H54 (cell line): ENCODE measurements at regions not wholly inside any gene's neighbourhood (a gene's known extent, or its start where the extent isn't known, plus 50 kb on each side); places are given as distances from the start of the nearest gene placed in this dataset.

Source experiments
- DNase-seq: peaks from one replicate; pipeline ENCODE4 v3.0.0; 2011; ENCODE audit warnings: low spot score, mixed read lengths; ENCODE audit not compliant: insufficient read length
- FAIRE-seq: peaks from 3 replicates; lab custom pipeline; 2011; peaks lifted over from hg19 to GRCh38; lab: Jason Lieb, UNC
- POLR2A ChIP-seq: IDR thresholded peaks from 2 replicates; pipeline ENCODE4 v1.6.1; 2011; ENCODE audit warnings: low read depth, mild to moderate bottlenecking, low read length

DNA sequence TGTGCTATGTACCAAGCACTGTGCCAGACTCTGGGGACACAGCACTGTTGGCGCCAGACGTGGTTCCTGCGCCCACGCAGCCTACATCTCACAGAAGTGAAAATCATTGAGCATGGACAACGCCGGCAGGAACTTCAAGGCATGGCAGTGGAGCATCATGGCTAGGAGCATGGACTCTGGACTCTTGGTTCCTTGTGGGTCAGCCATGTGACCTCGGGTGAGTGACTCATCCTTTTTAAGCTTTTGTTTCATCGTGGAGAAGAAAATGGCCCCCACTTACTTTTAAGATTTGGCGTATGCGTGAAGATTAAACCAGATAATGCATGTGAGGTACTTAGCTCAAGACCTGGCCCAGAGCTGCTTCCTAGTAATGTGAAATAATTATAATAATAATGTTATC lies 988.5 kb downstream of the UQCRFS1 start:
- FAIRE-seq (no peak), DNase-seq (no peak)
- TF ChIP-seq POLR2A, result no peak

DNA sequence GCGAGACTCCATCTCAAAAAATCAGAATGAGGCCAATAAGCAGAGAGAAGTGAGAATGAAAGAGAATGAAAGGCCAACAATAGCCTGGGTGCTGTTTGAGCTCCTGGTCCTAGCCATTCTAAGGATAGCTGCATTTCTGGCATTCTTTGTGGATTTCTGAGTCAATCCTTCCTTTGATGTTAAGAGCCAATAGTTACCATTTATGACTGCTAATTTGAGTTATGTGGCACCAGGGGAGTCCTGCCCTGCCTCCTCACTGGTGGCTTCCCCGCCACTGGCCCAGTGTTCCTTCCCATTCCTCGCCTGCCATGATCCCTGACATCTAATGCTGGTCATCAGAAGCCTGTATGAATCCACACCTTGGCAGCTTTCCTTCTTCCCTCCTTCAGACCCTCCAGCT lies 991.2 kb downstream of the UQCRFS1 start:
- TF ChIP-seq POLR2A, result no peak
- FAIRE-seq (no peak), DNase-seq (no peak)

DNA sequence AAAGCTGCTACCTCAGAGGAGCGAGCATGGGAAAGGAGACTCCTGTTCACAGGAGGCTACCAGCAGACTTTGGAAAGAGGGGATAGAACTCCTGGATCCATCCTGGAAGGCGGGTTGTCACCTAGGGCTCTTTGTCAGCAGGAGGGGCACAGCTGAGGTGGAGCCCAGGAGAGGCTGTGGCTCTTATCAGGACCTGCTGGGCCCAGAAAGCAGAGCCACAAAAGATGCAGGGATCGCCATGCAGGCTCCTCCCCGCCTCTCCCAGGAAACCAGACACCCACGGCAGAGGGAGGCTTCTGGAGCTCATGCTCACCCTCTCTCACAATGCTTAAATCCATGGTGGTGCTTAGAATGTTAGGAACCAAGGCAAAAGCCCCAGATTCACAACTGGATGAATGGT lies 994.2 kb downstream of the UQCRFS1 start:
- DNase-seq, result no peak
- FAIRE-seq, result no peak
- no peak for TF ChIP-seq POLR2A

DNA sequence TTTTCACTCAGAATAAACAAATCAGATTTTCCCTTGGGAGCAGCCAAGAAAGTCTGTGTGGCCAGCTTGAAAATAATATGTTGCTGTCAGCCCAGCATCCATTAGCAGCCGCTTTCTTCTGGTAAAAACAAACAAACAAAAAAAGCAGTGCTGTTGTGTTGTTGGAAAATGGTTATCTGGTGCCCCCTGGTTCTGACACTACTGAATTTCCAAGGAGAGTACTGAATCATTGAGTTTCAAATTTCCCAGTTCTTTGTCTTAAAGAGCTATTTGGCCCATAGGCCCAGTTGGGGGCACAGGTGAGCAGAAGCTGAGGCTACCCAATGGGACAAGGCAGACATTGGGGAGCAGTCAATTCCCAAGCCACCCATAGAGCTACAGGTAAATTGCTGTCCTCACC lies 995.9 kb downstream of the UQCRFS1 start:
- FAIRE-seq (no peak), DNase-seq (no peak)
- TF ChIP-seq POLR2A, result no peak

DNA sequence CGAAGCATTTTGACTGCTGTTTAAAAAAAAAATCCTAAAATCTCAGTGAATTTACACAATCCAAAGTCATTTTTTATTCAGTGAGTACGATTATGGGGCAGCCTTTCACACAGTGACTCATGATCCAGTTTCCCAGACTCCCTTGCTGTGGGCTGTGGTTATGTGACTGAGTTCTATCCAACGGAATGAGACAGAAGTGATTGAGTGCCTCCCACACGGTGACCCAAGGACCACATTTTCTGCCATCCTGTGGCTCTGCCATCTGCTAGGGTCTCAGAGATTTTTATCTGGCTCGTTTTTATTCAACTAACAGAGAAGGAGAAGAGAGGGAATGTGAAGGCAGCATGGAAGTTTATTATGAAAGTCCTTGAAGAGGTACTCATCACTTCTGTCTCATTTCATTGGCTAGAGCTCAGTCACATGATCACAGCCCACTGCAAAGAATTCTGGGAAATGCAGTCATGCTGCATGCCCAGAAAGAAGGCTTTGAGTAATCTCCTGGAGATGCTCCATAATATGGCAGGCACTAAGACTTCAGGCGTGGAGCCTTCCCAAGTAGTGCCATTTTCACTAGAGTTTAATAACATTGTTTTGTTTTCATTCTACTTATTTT lies 999.4 kb downstream of the UQCRFS1 start:
- DNase-seq (no peak), FAIRE-seq (no peak)
- TF ChIP-seq POLR2A, result no peak

DNA sequence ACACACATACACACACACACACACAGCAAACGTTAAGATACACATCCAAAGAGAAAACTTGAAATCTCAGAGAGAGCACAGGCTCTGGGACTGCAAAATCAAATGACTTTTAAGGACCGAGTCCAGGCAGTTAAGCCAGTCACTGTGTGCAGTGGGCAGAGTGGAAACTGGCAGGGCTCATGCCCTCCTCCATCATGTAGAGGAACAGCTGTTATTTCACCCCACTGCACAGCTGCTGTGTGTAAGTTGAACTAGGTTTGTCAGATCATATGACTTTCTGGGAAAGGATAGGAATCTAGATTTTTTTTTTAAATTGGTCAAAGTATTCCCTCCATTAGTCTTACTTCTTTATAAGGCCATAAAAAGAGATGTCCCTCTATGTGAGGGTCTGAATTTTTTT lies 1002.1 kb downstream of the UQCRFS1 start:
- DNase-seq (no peak), FAIRE-seq (no peak)
- TF ChIP-seq POLR2A, result no peak

DNA sequence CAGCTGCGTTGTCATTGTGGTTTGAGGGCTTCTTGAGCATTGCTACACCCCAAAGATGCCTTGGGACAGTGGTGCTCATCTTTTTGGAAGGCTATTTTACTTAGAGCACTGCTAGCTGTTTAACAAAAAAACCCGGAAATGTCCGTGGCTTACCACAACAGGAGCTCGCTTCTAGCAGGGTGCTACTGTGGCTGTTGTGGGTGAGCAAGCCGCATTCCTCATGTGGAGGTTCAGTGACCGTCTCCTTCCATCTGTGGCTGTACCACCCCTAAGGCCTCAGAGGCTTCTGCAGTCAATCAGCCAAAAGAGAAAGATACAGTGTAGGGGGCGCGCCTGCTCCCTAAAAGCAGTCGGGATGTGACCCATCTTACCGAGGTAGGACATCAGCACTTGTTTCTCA lies 1004.2 kb downstream of the UQCRFS1 start:
- no peak for FAIRE-seq
- no peak for DNase-seq
- no peak for TF ChIP-seq POLR2A

DNA sequence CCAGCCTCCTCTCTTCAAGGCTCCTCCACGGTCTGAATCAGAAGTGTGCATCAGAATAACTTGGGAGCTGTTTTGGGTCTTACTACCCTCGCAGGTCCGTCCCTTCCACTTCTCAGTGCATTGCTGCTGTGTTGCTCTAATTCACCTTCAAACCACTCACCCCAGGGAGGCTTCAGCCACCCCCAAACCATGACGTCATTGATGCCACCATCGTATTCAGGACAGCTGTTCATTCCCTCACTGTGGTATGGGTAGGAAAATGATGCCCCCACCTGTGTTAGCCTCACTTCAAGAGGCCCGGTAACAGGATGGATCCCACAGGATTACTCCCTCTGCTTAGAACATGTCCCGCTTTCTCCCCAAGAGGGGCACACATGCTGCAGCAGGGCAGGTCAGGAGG lies 1005.7 kb downstream of the UQCRFS1 start:
- no peak for TF ChIP-seq POLR2A
- FAIRE-seq, result no peak
- DNase-seq, result no peak

DNA sequence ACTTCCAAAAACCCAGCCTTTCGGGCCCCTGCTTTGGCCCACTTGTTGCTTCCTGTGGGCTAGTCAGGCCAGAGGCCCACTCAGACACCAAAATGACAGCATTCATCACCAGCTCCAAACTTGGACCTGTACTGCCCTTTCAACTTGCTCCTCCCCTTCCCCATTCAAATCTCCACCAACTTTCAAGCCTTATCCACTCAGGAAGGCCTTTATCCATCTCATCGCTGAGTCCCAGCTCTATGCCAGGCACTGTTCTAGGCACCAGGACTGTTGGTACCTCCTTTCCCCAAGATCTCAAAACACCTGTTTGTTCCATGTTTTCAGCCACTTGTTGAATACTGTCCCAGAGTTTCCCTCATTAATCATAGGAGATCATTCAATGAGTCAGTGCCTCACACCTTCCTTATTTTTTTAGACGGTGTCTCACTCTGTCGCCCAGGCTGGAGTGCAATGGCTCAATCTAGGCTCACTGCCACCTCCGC lies 1011.4 kb downstream of the UQCRFS1 start:
- no peak for TF ChIP-seq POLR2A
- no peak for DNase-seq
- FAIRE-seq, result no peak

DNA sequence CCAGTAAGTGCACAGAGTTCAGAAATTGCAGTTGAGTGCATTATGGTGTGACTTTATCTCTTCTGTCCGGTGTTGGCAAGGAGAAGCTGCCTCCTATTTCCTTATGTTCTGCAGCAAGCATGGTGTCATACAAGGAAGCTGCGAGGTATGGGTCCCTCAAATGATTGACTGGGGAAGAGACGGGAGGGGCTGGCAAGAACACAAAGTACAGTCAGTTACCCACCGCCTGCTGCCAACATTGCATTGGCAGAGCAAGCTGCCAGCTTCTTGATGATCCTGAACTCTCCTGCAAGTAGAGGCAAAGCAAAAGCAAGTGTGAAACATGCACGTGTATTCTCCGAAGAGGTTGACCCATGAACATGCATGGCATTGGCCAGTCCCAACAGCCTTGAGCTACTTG lies 1013.6 kb downstream of the UQCRFS1 start:
- no peak for TF ChIP-seq POLR2A
- FAIRE-seq, result no peak
- DNase-seq, result no peak

DNA sequence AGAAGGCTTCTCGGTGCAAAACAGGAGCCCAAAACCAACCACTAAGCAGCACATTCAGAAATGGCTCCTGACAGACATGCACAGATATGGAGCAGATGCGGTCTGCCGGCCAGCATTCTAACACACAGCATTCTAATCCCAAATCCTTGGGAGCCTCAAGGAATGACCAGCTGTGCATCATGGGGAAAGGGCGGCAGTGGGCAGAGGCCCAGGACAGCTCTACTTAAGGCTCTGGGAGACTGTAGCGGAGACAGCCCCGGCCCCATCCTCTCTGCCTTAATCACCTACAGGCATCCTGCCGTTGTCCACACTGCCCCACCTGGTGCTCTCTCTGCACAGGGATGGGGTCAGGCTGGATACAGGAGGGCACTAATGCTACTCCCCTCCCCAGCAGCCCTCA lies 1016.0 kb downstream of the UQCRFS1 start:
- FAIRE-seq, result no peak

DNA sequence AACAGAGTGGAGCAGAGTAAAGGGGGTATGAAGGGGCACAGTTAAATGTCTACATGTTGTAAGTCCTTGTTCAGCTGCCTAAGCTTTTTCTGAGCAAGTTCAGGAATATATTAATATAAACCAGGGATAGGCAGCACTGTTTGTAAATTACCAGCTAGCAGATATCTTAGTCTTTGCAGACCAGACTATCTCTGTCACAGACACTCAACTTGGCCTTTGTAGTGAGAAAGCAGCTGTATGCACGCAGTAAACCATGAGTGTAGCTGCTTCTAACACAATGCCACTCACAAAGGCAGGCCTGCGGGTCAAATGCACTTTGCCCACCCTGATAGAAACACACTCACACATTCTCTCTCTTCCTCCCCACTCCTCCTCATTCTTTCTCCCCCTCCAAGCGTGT lies 1016.9 kb downstream of the UQCRFS1 start:
- no peak for TF ChIP-seq POLR2A
- no peak for FAIRE-seq
- no peak for DNase-seq

More for the DNA sequence above, 1016.0 kb downstream of the UQCRFS1 start:
- TF ChIP-seq POLR2A, result no peak
- no peak for DNase-seq

DNA sequence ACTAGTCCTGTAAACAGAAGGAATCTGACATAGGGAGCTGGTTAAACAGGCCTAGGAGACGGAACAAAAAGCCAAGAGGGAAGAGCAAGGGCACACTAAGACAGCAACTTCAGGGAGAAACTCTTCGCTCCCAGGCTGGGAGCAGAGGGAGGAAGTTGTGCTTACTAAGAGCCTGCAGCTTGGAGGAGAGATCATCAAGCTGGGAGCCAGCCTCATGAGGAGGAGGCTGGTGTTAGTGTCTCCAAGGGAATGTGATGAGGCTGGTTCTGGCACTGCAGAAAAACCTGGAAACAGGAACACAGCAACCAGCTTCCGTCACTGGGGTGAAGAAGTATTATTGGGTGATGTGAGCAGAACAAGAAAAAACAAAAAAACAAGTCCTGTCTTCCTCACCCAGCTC lies 1027.3 kb downstream of the UQCRFS1 start:
- no peak for DNase-seq
- no peak for TF ChIP-seq POLR2A
- no peak for FAIRE-seq

DNA sequence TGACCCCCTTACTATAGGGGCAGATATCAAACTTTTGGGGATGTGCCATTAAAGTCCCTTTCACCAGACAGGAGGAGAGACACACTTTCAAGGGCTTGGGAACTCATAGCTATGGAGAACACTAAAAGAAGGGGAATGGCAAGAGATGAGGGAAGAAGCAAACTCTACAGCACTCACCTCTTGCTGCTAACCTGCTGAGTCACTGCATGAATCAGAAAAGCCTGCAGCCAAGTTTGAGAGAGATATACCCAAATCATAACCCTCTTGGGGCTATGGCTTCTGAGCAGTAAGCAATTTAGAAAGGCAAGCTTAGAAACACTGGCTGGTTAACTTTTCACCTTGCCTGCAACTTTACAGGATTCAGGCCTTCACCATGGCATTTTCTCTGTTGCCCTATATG lies 1028.0 kb downstream of the UQCRFS1 start:
- no peak for TF ChIP-seq POLR2A
- FAIRE-seq (no peak), DNase-seq (no peak)

DNA sequence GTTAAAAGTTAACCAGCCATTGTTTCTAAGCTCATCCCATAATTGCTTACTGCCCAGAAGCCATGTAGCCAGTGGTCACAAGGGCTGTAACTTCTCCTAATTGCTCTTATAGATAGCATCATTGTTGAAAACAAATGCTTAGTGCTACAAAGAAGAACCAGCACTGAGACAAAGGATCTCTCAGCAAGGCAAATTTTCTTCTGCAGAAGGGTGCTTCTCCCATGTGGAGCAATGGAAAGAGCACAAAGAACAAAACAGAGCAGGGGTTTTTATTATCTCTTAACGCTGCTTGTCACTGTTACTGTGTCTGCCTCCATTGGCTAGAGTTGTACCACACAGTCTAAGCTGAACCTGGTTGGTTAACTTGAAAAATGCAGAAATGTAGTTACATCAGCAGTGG lies 1036.8 kb downstream of the UQCRFS1 start:
- no peak for FAIRE-seq
- no peak for TF ChIP-seq POLR2A
- DNase-seq, result no peak
